Astrocyte (in vitro differentiated cells and primary cell): ENCODE measurements at regions not wholly inside any gene's neighbourhood (a gene's known extent, or its start where the extent isn't known, plus 50 kb on each side); places are given as distances from the start of the nearest gene placed in this dataset.

Experiments used
- DNase-seq: peaks from one replicate; pipeline ENCODE4 v3.0.0-alpha.2; 2010; ENCODE audit warnings: low read depth
- FAIRE-seq: peaks from 2 replicates; lab custom pipeline; 2011; peaks lifted over from hg19 to GRCh38; lab: Jason Lieb, UNC
- H2AFZ ChIP-seq: 2 replicates; pipeline ENCODE4 v1.6.0; 2012; ENCODE audit warnings: low read depth, low read length, inconsistent platforms
- H3K27ac ChIP-seq: 2 replicates; pipeline ENCODE4 v1.5.1; 2011; ENCODE audit warnings: low read depth, low read length, inconsistent platforms
- H3K27me3 ChIP-seq: 2 replicates; pipeline ENCODE4 v1.6.0; 2011; ENCODE audit warnings: low read length, inconsistent platforms; ENCODE audit not compliant: insufficient read depth
- H3K36me3 ChIP-seq: 2 replicates; pipeline ENCODE4 v1.5.1; 2011; ENCODE audit warnings: low read length, inconsistent platforms; ENCODE audit not compliant: insufficient read depth
- H3K4me1 ChIP-seq: 2 replicates; pipeline ENCODE4 v1.5.1; 2011; ENCODE audit warnings: low read length, inconsistent platforms; ENCODE audit not compliant: insufficient read depth
- H3K4me2 ChIP-seq: 2 replicates; pipeline ENCODE4 v1.6.0; 2012; ENCODE audit warnings: low read length, inconsistent platforms
- H3K4me3 ChIP-seq: 2 replicates; pipeline ENCODE4 v1.5.1; 2011; ENCODE audit warnings: low read depth, mild to moderate bottlenecking, low read length, inconsistent platforms; ENCODE audit not compliant: insufficient read depth
- H3K79me2 ChIP-seq: 2 replicates; pipeline ENCODE4 v1.6.0; 2012; ENCODE audit warnings: mild to moderate bottlenecking, low read length, inconsistent platforms; ENCODE audit not compliant: insufficient read depth
- H3K9ac ChIP-seq: 2 replicates; pipeline ENCODE4 v1.6.0; 2012; ENCODE audit warnings: mild to moderate bottlenecking, low read length, inconsistent platforms
- H3K9me3 ChIP-seq: 2 replicates; pipeline ENCODE4 v1.5.1; 2012; ENCODE audit warnings: low read depth, mild to moderate bottlenecking, low read length, inconsistent platforms; ENCODE audit not compliant: insufficient read depth
- H4K20me1 ChIP-seq: 2 replicates; pipeline ENCODE4 v1.6.0; 2012; ENCODE audit warnings: low read length, inconsistent platforms; ENCODE audit not compliant: insufficient read depth
- H3K27ac Mint-ChIP-seq: one replicate; pipeline ENCODE4 v1.8.0; 2021; ENCODE audit warnings: mild to moderate bottlenecking, mixed read lengths; ENCODE audit not compliant: unreplicated experiment
- H3K27me3 Mint-ChIP-seq: one replicate; pipeline ENCODE4 v1.8.0; 2021; ENCODE audit warnings: low read depth, mixed read lengths; ENCODE audit not compliant: unreplicated experiment
- H3K36me3 Mint-ChIP-seq: one replicate; pipeline ENCODE4 v1.8.0; 2021; ENCODE audit warnings: low read depth, mixed read lengths; ENCODE audit not compliant: unreplicated experiment
- H3K4me1 Mint-ChIP-seq: one replicate; pipeline ENCODE4 v1.8.0; 2021; ENCODE audit warnings: low read depth, mixed read lengths; ENCODE audit not compliant: unreplicated experiment
- H3K4me3 Mint-ChIP-seq: one replicate; pipeline ENCODE4 v1.8.0; 2021; ENCODE audit warnings: mild to moderate bottlenecking, moderate library complexity, mixed read lengths; ENCODE audit not compliant: unreplicated experiment
- H3K9me3 Mint-ChIP-seq: one replicate; pipeline ENCODE4 v1.8.0; 2021; ENCODE audit warnings: mild to moderate bottlenecking, mixed read lengths; ENCODE audit not compliant: unreplicated experiment
- CTCF ChIP-seq: IDR thresholded peaks from 2 replicates; pipeline ENCODE4 v1.5.1; 2011; ENCODE audit warnings: low read depth, mild to moderate bottlenecking, inconsistent platforms, low read length, moderate library complexity; ENCODE audit not compliant: insufficient read depth
- EZH2 ChIP-seq: IDR thresholded peaks from 2 replicates; pipeline ENCODE4 v1.6.1; 2012; ENCODE audit warnings: mild to moderate bottlenecking, low read length, inconsistent platforms; ENCODE audit not compliant: insufficient read depth

GRCh38 chr6:143621876-143622605, 55.7 kb upstream of the PHACTR2 start:
- Mint-ChIP-seq H3K4me3 (no peak overlapping the region), H3K27me3 (no peaks in the 10 kb centered on the region), H3K36me3 (no peaks in the 10 kb centered on the region), H3K4me1 (peaks cover 9% of the 10 kb centered on the region), H3K9me3 (peaks cover 1% of the 10 kb centered on the region), H3K27ac (no peak overlapping the region)
- no peaks in the 10 kb centered on the region for H4K20me1 ChIP-seq
- H3K27ac ChIP-seq = peak overlapping the region; percentile 8
- H3K4me2 ChIP-seq = peak overlapping the region; percentile 63
- FAIRE-seq = no peak
- no peaks in the 10 kb centered on the region for H3K27me3 ChIP-seq
- H3K79me2 ChIP-seq = no peaks in the 10 kb centered on the region
- no peak overlapping the region for H3K4me3 ChIP-seq
- peaks cover 11% of the 10 kb centered on the region for H3K4me1 ChIP-seq
- no peaks in the 10 kb centered on the region for H3K9me3 ChIP-seq
- no peak for TF ChIP-seq EZH2
- no peak for TF ChIP-seq CTCF
- H3K36me3 ChIP-seq = no peaks in the 10 kb centered on the region
- H3K9ac ChIP-seq = no peak overlapping the region
- peak; percentile 39 for DNase-seq
- peak overlapping the region; percentile 37 for H2AFZ ChIP-seq

GRCh38 chr6:143621159-143621873, 56.4 kb upstream of the PHACTR2 start:
- no peaks in the 10 kb centered on the region for H3K36me3 Mint-ChIP-seq
- peaks cover 9% of the 10 kb centered on the region for H3K4me1 Mint-ChIP-seq
- Histone ChIP-seq H4K20me1 (no peaks in the 10 kb centered on the region), H3K9me3 (no peaks in the 10 kb centered on the region), H3K79me2 (no peaks in the 10 kb centered on the region), H2AFZ (no peak overlapping the region), H3K27ac (no peak overlapping the region), H3K4me1 (peaks cover 11% of the 10 kb centered on the region), H3K36me3 (no peaks in the 10 kb centered on the region), H3K9ac (no peak overlapping the region), H3K4me2 (peak overlapping the region; percentile 63), H3K4me3 (no peak overlapping the region), H3K27me3 (no peaks in the 10 kb centered on the region)
- no peak overlapping the region for H3K27ac Mint-ChIP-seq
- H3K9me3 Mint-ChIP-seq = peaks cover 1% of the 10 kb centered on the region
- no peak for FAIRE-seq
- H3K4me3 Mint-ChIP-seq = no peak overlapping the region
- TF ChIP-seq CTCF (no peak), EZH2 (no peak)
- no peaks in the 10 kb centered on the region for H3K27me3 Mint-ChIP-seq
- DNase-seq = no peak
